ENCODE measurements at regions not wholly inside any gene's neighbourhood (a gene's known extent, or its start where the extent isn't known, plus 50 kb on each side); places are given as distances from the start of the nearest gene placed in this dataset.

GRCh38 chr3:116579840-116580239, 129.7 kb upstream of the TUSC7 start:
- TF ChIP-seq CTCF (IDR thresholded peaks at IDR 0.05) (no peak), POLR2A (IDR thresholded peaks at IDR 0.05) (no peak)
